Osteocyte (in vitro differentiated cells): ENCODE measurements at regions not wholly inside any gene's neighbourhood (a gene's known extent, or its start where the extent isn't known, plus 50 kb on each side); places are given as distances from the start of the nearest gene placed in this dataset.

ENCODE experiments used
- DNase-seq: peaks from one replicate; pipeline ENCODE4 v3.0.0; 2021; ENCODE audit warnings: mixed read lengths; ENCODE audit not compliant: unreplicated experiment; ENCODE audit errors: extremely low spot score
- H3K27ac Mint-ChIP-seq: one replicate; pipeline ENCODE4 v1.8.0; 2021; ENCODE audit warnings: mild to moderate bottlenecking, mixed read lengths; ENCODE audit not compliant: unreplicated experiment
- H3K27me3 Mint-ChIP-seq: one replicate; pipeline ENCODE4 v1.8.0; 2021; ENCODE audit warnings: mixed read lengths; ENCODE audit not compliant: unreplicated experiment
- H3K36me3 Mint-ChIP-seq: one replicate; pipeline ENCODE4 v1.8.0; 2021; ENCODE audit warnings: mixed read lengths; ENCODE audit not compliant: unreplicated experiment
- H3K4me1 Mint-ChIP-seq: one replicate; pipeline ENCODE4 v1.8.0; 2021; ENCODE audit warnings: mixed read lengths; ENCODE audit not compliant: unreplicated experiment
- H3K4me3 Mint-ChIP-seq: one replicate; pipeline ENCODE4 v1.8.0; 2021; ENCODE audit warnings: mild to moderate bottlenecking, moderate library complexity, mixed read lengths; ENCODE audit not compliant: unreplicated experiment
- H3K9me3 Mint-ChIP-seq: one replicate; pipeline ENCODE4 v1.8.0; 2021; ENCODE audit warnings: mixed read lengths; ENCODE audit not compliant: unreplicated experiment
- TF ChIP-seq, protein P1 (sequence below): fragments of 200-600 bp; sonication (generic); IDR thresholded peaks from 2 replicates; pipeline ENCODE4 v1.5.0; 2021; ENCODE audit warnings: antibody characterized with exemption, mild to moderate bottlenecking, moderate library complexity

DNA sequence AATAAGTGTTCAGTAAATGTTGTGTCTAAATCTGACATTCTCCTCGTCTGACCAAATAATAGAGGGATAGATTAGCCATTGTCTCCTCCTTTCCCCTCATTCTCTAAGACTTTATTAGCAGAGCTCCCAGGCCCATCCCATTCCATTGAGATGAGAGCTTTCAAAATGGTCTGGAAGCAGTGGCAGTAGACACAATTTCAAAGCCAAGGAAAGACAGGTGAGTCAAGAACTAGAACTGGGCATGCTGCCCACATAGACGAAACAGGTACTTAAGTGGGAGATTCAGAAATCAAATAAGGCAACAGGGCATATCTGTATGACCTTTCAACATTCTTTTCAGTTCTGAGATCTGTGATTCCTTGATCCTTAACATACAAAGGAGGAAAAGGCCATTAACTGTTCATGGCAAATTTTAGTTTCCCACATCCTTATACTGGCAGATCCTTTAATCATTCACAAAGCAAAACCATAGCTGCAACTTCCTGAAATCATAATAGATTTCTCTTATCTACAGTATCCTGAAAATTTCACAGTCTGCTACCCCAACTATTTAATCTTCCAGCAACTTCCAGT is 96.6 kb upstream of the KCNA4 start:
- no peaks in the 10 kb centered on the region for H3K4me1 Mint-ChIP-seq
- no peak overlapping the region for H3K27ac Mint-ChIP-seq
- no peak for DNase-seq
- H3K27me3 Mint-ChIP-seq, result peaks cover 2% of the 10 kb centered on the region
- no peaks in the 10 kb centered on the region for H3K9me3 Mint-ChIP-seq
- TF ChIP-seq, protein P1, sequence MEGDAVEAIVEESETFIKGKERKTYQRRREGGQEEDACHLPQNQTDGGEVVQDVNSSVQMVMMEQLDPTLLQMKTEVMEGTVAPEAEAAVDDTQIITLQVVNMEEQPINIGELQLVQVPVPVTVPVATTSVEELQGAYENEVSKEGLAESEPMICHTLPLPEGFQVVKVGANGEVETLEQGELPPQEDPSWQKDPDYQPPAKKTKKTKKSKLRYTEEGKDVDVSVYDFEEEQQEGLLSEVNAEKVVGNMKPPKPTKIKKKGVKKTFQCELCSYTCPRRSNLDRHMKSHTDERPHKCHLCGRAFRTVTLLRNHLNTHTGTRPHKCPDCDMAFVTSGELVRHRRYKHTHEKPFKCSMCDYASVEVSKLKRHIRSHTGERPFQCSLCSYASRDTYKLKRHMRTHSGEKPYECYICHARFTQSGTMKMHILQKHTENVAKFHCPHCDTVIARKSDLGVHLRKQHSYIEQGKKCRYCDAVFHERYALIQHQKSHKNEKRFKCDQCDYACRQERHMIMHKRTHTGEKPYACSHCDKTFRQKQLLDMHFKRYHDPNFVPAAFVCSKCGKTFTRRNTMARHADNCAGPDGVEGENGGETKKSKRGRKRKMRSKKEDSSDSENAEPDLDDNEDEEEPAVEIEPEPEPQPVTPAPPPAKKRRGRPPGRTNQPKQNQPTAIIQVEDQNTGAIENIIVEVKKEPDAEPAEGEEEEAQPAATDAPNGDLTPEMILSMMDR, result no peak
- H3K36me3 Mint-ChIP-seq, result no peaks in the 10 kb centered on the region
- no peak overlapping the region for H3K4me3 Mint-ChIP-seq

DNA sequence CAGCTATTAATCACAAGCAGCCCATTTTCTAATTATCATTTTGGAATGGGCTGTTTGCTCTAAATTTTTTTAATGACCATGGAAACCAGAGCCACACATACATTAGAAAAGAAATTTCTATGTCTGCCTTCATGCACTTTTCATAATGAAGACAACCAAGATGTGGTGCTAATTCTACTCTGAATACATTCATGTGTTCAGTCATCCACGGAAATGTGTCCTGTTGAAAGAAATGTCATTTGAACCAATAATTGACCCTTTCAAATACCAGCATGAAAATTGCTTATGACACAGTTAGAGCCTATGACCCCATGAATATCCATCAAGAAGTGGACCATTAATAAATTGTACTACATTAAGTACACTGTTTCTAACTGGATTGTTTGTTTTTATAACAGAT is 99.7 kb upstream of the KCNA4 start:
- peaks cover 4% of the 10 kb centered on the region for H3K27me3 Mint-ChIP-seq
- no peaks in the 10 kb centered on the region for H3K4me1 Mint-ChIP-seq
- no peak overlapping the region for H3K27ac Mint-ChIP-seq

DNA sequence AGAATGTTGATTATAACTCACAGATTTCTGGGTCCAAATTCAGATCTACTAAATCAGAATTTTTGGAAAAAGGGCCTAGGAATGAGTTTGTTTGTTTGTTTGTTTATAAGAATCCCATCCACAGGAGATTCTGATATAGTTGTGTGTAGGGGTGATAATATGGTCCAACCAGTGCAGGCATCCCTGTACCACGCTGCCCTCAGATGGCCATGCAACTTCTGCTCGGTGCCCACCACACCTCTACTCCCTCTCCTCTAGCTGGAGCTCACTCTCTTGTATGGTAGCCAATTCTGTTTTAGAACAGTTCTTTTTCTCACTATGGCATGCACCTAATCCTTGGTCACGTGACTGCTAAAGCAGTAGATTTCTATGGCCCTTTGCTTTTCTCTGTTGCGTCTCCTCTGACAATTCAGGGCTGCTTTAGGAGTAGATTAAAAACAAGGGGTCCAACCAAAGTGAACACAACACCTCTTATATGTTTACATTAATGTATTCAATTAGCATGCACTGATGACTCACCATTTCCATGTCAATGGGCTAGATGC is 103.3 kb upstream of the KCNA4 start:
- Mint-ChIP-seq H3K27me3 (peaks cover 11% of the 10 kb centered on the region), H3K4me3 (no peak overlapping the region), H3K27ac (no peak overlapping the region)

More for the DNA sequence above, 99.7 kb upstream of the KCNA4 start:
- Mint-ChIP-seq H3K4me3 (no peak overlapping the region), H3K36me3 (no peaks in the 10 kb centered on the region), H3K9me3 (no peaks in the 10 kb centered on the region)
- no peak for DNase-seq
- TF ChIP-seq, protein P1, result no peak

DNA sequence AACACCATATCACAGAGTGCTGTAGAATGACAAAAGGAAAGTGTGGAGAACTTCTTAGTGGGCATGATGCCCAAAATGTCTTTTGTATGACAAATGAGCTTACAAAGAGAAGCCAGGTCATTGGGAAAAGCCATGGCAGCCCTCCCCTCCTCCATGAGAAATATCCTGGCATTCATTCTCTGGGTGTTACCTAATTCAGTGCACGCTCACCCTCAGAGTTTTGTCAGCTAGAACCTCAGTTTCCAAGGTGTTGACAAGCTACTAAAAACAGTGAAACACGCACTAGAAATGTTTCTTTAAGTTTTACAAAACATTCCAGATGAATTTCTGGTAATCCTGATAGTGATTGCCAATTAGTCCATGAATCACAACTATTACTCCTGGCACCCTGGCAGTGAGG is 105.4 kb upstream of the FSHB start:
- no peak overlapping the region for H3K4me3 Mint-ChIP-seq
- H3K36me3 Mint-ChIP-seq, result no peaks in the 10 kb centered on the region
- no peaks in the 10 kb centered on the region for H3K9me3 Mint-ChIP-seq
- H3K4me1 Mint-ChIP-seq, result no peaks in the 10 kb centered on the region
- TF ChIP-seq, protein P1, result no peak
- no peak for DNase-seq
- H3K27me3 Mint-ChIP-seq, result peaks cover 12% of the 10 kb centered on the region
- H3K27ac Mint-ChIP-seq, result no peak overlapping the region

More for the DNA sequence above, 103.3 kb upstream of the KCNA4 start:
- no peaks in the 10 kb centered on the region for H3K4me1 Mint-ChIP-seq
- H3K9me3 Mint-ChIP-seq, result no peaks in the 10 kb centered on the region
- DNase-seq, result no peak
- no peaks in the 10 kb centered on the region for H3K36me3 Mint-ChIP-seq
- TF ChIP-seq, protein P1, result no peak

DNA sequence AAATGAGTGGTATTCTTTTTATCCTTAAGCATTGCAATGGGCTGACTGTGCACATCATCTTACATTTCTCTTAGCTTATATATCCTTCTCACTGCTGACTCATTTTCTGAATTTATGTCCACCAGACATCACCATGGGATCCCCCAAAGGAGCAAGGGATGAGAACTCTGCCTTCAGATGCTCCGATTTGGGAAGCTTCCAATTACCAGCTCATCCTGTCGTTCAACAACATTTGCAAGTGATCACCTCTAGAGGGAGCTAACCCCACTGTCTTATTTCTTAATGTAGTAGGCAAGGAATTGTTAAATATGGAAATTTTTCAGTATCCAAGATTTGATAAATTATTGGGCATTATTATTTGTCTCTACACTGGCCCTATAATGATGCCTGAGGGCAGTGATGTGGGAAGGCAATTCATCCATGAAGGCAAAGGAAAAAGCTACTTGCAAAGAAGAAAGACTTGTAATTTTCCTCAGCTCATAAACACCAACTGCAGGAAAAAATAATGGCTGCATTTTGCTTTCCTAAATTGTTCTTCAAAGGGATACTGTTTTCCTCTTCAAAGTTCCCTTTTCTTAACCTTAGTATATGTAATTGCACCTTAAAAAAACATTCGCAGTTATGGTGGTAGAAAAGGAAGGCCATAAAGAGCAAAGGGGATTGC is 102.4 kb upstream of the FSHB start:
- Mint-ChIP-seq H3K27ac (no peak overlapping the region), H3K36me3 (no peaks in the 10 kb centered on the region), H3K4me1 (no peaks in the 10 kb centered on the region), H3K4me3 (no peak overlapping the region), H3K27me3 (peaks cover 12% of the 10 kb centered on the region), H3K9me3 (no peaks in the 10 kb centered on the region)
- no peak for DNase-seq
- TF ChIP-seq, protein P1, result peak; percentile 67
